K562 (cell line): ENCODE measurements at regions not wholly inside any gene's neighbourhood (a gene's known extent, or its start where the extent isn't known, plus 50 kb on each side); places are given as distances from the start of the nearest gene placed in this dataset.

ENCODE experiments used
- ATAC-seq: fragments of 200-7000 bp; cut with Tn5 transposase; 3 replicates; pipeline ENCODE4 v1.9.1; 2020; ENCODE audit warnings: moderate library complexity
- BruUV-seq: library from RNA; stranded (reverse); fragments of 400-500 nt; replicated peaks from 2 replicates; lab custom pipeline; 2021; lab: Mats Ljungman, UMichigan
- CTCF ChIA-PET: fragments of 300-600 bp; formaldehyde crosslinking; extraction: SDS; loops from one replicate; lab custom pipeline; 2021; ENCODE audit warnings: low intra/inter-chr PET ratio; lab: Yijun Ruan, JAX
- POLR2A ChIA-PET: fragments of 300-600, 350-650 bp; sonication (Branson Sonifier 250); formaldehyde crosslinking; extraction: SDS; loops from one replicate; lab custom pipeline; 2021; ENCODE audit warnings: antibody characterized with exemption, inconsistent platforms; lab: Yijun Ruan, JAX
- DNase-seq, 4 experiments: peaks; one replicate each; pipeline versions ENCODE4 v3.0.0 to v3.0.0-alpha.2; 2011 to 2018; ENCODE audit warnings: low spot score in 3 of 4, mixed read lengths in 3 of 4; ENCODE audit errors: extremely low read depth in 1 of 4
- FAIRE-seq: peaks from 2 replicates; lab custom pipeline; 2011; peaks lifted over from hg19 to GRCh38; lab: Jason Lieb, UNC
- H2AFZ ChIP-seq: 2 replicates; pipeline ENCODE4 v1.6.0; 2011; ENCODE audit warnings: low read depth, low read length, control low read depth, inconsistent platforms
- H3K27ac ChIP-seq: fragments of 200-600 bp; 3 replicates; pipeline ENCODE4 v1.8.0; 2011; ENCODE audit warnings: low read depth, mild to moderate bottlenecking, control low read depth, inconsistent platforms, low read length, moderate library complexity, mixed read lengths; ENCODE audit errors: extremely low read depth
- H3K27me3 ChIP-seq, 2 experiments: fragments of 300-600 bp in 1 of 2; 2 replicates in 1 of 2; 3 replicates in 1 of 2; pipeline versions ENCODE4 v1.6.0 to v1.8.0; 2011; ENCODE audit warnings: inconsistent platforms in 2 of 2, low read length in 2 of 2, mild to moderate bottlenecking in 1 of 2, mixed read lengths in 1 of 2, moderate library complexity in 1 of 2; ENCODE audit not compliant: control insufficient read depth in 2 of 2, insufficient read depth in 2 of 2
- H3K36me3 ChIP-seq: fragments of 300-600 bp; 3 replicates; pipeline ENCODE4 v1.8.0; 2011; ENCODE audit warnings: mild to moderate bottlenecking, low read length, inconsistent platforms; ENCODE audit not compliant: control insufficient read depth, insufficient read depth
- H3K4me1 ChIP-seq, 2 experiments: fragments of 200-600 bp in 1 of 2; replicated peaks in 1 of 2; 2 replicates in 1 of 2; 3 replicates in 1 of 2; pipeline versions ENCODE4 v1.5.1 to v1.8.0; 2011; ENCODE audit warnings: inconsistent platforms in 2 of 2, low read length in 2 of 2, mild to moderate bottlenecking in 1 of 2, mixed read lengths in 1 of 2, moderate library complexity in 1 of 2; ENCODE audit not compliant: control insufficient read depth in 2 of 2, insufficient read depth in 2 of 2
- H3K4me2 ChIP-seq: 2 replicates; pipeline ENCODE4 v1.6.1; 2011; ENCODE audit warnings: low read length, control low read depth, inconsistent platforms, mixed read lengths; ENCODE audit not compliant: insufficient read depth
- H3K4me3 ChIP-seq: fragments of 200-600 bp; sonication (generic), shearing (Covaris generic); 2 replicates; pipeline ENCODE4 v1.5.1; 2016; ENCODE audit warnings: control low read depth, inconsistent platforms
- H3K79me2 ChIP-seq: fragments of 200-600 bp; 3 replicates; pipeline ENCODE4 v1.8.0; 2011; ENCODE audit warnings: low read length, inconsistent platforms; ENCODE audit not compliant: control insufficient read depth, insufficient read depth
- H3K9ac ChIP-seq, 2 experiments: 2 replicates each; pipeline versions ENCODE4 v1.6.0 to v1.6.1; 2011; ENCODE audit warnings: low read depth in 2 of 2, low read length in 2 of 2, control low read depth in 1 of 2, inconsistent platforms in 1 of 2, mild to moderate bottlenecking in 1 of 2, mixed read lengths in 1 of 2; ENCODE audit not compliant: insufficient read depth in 1 of 2
- H3K9me1 ChIP-seq: one replicate; pipeline ENCODE4 v1.6.0; 2011; ENCODE audit warnings: inconsistent platforms, mild to moderate bottlenecking, low read length, moderate library complexity; ENCODE audit not compliant: control insufficient read depth, insufficient read depth
- H3K9me3 ChIP-seq: replicated peaks from 2 replicates; pipeline ENCODE4 v1.5.1; 2011; ENCODE audit warnings: low read depth, low read length, inconsistent platforms; ENCODE audit not compliant: control insufficient read depth, insufficient read depth
- H4K20me1 ChIP-seq: replicated peaks from 2 replicates; pipeline ENCODE4 v1.6.1; 2011; ENCODE audit warnings: low read length, inconsistent platforms, mixed read lengths; ENCODE audit not compliant: control insufficient read depth, insufficient read depth
- BRCA1 ChIP-seq, 2 experiments: fragments of 450-650 bp in 1 of 2; sonication (generic) in 1 of 2; formaldehyde crosslinking in 1 of 2; IDR thresholded peaks; 2 replicates each; pipeline versions ENCODE4 v1.5.0 to v1.6.1; 2017 to 2020; ENCODE audit warnings: mild to moderate bottlenecking in 1 of 2, missing genetic modification reagents in 1 of 2
- CBX3 ChIP-seq, 2 experiments: IDR thresholded peaks; 1 replicate in 1 of 2; 2 replicates in 1 of 2; pipeline ENCODE4 v1.6.1; 2012; ENCODE audit warnings: inconsistent platforms in 2 of 2, low read length in 2 of 2, borderline replicate concordance in 1 of 2, control low read depth in 1 of 2
- HEY1 ChIP-seq: fragments of 250-450 bp; sonication (Bioruptor Pico); IDR thresholded peaks from 2 replicates; pipeline ENCODE4 v1.5.0; 2020; ENCODE audit warnings: mild to moderate bottlenecking, moderate library complexity, borderline replicate concordance
- KDM1A ChIP-seq, 2 experiments: fragments of 450-650 bp; IDR thresholded peaks; 2 replicates each; pipeline ENCODE4 v1.6.1; 2016; ENCODE audit warnings: mild to moderate bottlenecking in 2 of 2
- MAFK ChIP-seq: IDR thresholded peaks from 2 replicates; pipeline ENCODE4 v1.6.1; 2011; ENCODE audit warnings: low read length, improper control_type of control experiment
- SAP30 ChIP-seq: fragments of 200-600 bp; sonication (generic); IDR thresholded peaks from 2 replicates; pipeline ENCODE4 v1.6.1; 2012; ENCODE audit warnings: borderline replicate concordance, low read depth, mild to moderate bottlenecking, moderate library complexity, low read length, control low read depth, inconsistent platforms; ENCODE audit not compliant: insufficient read depth, poor library complexity, severe bottlenecking
- SP1 ChIP-seq: sonication (generic); formaldehyde crosslinking; IDR thresholded peaks from 2 replicates; pipeline ENCODE4 v1.8.1; 2022; ENCODE audit warnings: mild to moderate bottlenecking, missing genetic modification reagents
- ZFPM2 ChIP-seq: fragments of 250-450 bp; sonication (Bioruptor Pico); IDR thresholded peaks from 2 replicates; pipeline ENCODE4 v1.5.1; 2022; ENCODE audit warnings: mild to moderate bottlenecking
- ZNF282 ChIP-seq: sonication (generic); formaldehyde crosslinking; IDR thresholded peaks from 2 replicates; pipeline ENCODE4 v1.8.1; 2023; ENCODE audit warnings: missing genetic modification reagents
- ZNF764 ChIP-seq: fragments of 250-450 bp; sonication (Bioruptor Pico); IDR thresholded peaks from 2 replicates; pipeline ENCODE4 v1.4.0; 2020; ENCODE audit warnings: low read depth, mild to moderate bottlenecking, moderate library complexity
- ZZZ3 ChIP-seq: fragments of 450-650 bp; IDR thresholded peaks from 2 replicates; pipeline ENCODE4 v1.6.1; 2016; ENCODE audit warnings: antibody characterized with exemption, mild to moderate bottlenecking, moderate library complexity
- WGBS: fragments of 100-300 bp; shearing (Covaris generic); methylation state at CpG from one replicate; pipeline ENCODE4 v1.1.6; 2016; ENCODE audit warnings: low coverage, mixed read lengths; ENCODE audit not compliant: insufficient coverage; ENCODE audit errors: missing lambda C conversion rate; 5-methylcytosine and 5-hydroxymethylcytosine counted together
- in situ Hi-C: fragments of 300-500 bp; cut with MboI; formaldehyde crosslinking; loops from 4 replicates; pipeline ENCODE4 v1.15.0; 2018; ENCODE audit warnings: inconsistent platforms, mixed read lengths
- intact Hi-C: fragments of 100-400 bp; cut with micrococcal nuclease; formaldehyde crosslinking; loops from 2 replicates; pipeline ENCODE4 v1.14.2; 2022
- TF ChIP-seq, protein P1 (sequence below): fragments of 250-450 bp; sonication (Bioruptor Pico); IDR thresholded peaks from 2 replicates; pipeline ENCODE4 v1.8.0; 2021; ENCODE audit warnings: moderate library complexity, mild to moderate bottlenecking, inconsistent platforms
- TF ChIP-seq, protein P2 (sequence below): fragments of 450-650 bp; formaldehyde crosslinking; IDR thresholded peaks from 2 replicates; pipeline ENCODE4 v1.4.0; 2020; ENCODE audit warnings: mild to moderate bottlenecking

DNA sequence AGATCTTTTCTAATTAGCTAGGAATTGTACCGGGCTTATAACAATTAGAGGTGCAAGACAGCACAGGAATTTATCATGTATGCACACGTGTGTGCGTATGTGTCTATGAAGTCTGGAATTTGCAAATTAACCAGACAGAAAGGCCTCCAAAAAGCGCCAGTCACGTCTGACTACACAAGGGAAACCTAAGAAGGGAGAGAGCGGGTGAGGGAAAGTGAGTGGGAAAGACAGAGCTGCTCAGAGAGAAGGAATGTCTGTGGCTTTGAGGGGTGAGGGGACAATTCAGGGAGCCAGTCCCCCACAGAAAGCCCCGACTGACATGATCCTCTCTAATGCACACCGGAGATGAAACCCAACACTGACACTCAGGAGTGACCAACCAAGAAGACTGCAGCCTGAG, 197.7 kb upstream of the SH3BP4 start:
- Histone ChIP-seq H3K27me3 (no peaks in the 10 kb centered on the region), H3K9ac (no peak overlapping the region), H3K27ac (no peak overlapping the region), H3K79me2 (no peaks in the 10 kb centered on the region), H3K36me3 (no peaks in the 10 kb centered on the region), H4K20me1 (no peaks in the 10 kb centered on the region)
- intact Hi-C loops = no loop called here
- POLR2A ChIA-PET = no interaction called here
- TF ChIP-seq SAP30 (no peak), ZNF764 (CRISPR knock-in tag) (no peak), HEY1 (CRISPR knock-in tag) (no peak), ZZZ3 (no peak), SP1 (CRISPR knock-in tag) (no peak), MAFK (no peak), ZFPM2 (CRISPR knock-in tag) (no peak), ZNF282 (CRISPR knock-in tag) (no peak), BRCA1 (IDR thresholded peaks at IDR 0.05) (no peak), BRCA1 (CRISPR knock-in tag; IDR thresholded peaks at IDR 0.05) (no peak), CBX3 (IDR thresholded peaks at IDR 0.05; ENCODE audit: borderline replicate concordance in 1 of 2, low read length in 2 of 2) (no peak), KDM1A (IDR thresholded peaks at IDR 0.05) (no peak)
- TF ChIP-seq, protein P1, sequence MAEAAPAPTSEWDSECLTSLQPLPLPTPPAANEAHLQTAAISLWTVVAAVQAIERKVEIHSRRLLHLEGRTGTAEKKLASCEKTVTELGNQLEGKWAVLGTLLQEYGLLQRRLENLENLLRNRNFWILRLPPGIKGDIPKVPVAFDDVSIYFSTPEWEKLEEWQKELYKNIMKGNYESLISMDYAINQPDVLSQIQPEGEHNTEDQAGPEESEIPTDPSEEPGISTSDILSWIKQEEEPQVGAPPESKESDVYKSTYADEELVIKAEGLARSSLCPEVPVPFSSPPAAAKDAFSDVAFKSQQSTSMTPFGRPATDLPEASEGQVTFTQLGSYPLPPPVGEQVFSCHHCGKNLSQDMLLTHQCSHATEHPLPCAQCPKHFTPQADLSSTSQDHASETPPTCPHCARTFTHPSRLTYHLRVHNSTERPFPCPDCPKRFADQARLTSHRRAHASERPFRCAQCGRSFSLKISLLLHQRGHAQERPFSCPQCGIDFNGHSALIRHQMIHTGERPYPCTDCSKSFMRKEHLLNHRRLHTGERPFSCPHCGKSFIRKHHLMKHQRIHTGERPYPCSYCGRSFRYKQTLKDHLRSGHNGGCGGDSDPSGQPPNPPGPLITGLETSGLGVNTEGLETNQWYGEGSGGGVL = no peak
- TF ChIP-seq, protein P2, sequence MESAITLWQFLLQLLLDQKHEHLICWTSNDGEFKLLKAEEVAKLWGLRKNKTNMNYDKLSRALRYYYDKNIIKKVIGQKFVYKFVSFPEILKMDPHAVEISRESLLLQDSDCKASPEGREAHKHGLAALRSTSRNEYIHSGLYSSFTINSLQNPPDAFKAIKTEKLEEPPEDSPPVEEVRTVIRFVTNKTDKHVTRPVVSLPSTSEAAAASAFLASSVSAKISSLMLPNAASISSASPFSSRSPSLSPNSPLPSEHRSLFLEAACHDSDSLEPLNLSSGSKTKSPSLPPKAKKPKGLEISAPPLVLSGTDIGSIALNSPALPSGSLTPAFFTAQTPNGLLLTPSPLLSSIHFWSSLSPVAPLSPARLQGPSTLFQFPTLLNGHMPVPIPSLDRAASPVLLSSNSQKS (CRISPR knock-in tag) = no peak
- TF ChIP-seq, all 486 proteins: peak for 0
- ATAC-seq (no peak), FAIRE-seq (no peak), DNase-seq (no peak)
- in situ Hi-C loops = no loop called here
- WGBS = 0% methylated on average over 7 of the region's 8 CpGs
- Histone ChIP-seq H3K4me1 (no peaks in the 10 kb centered on the region), H3K9me1 (no peaks in the 10 kb centered on the region), H2AFZ (no peak overlapping the region), H3K9me3 (no peaks in the 10 kb centered on the region), H3K4me2 (no peak overlapping the region), H3K4me3 (no peak overlapping the region)
- CTCF ChIA-PET = no interaction called here
- no TSS peak for BruUV-seq
